Heart right ventricle (tissue), 16 donors: ENCODE measurements at regions not wholly inside any gene's neighbourhood (a gene's known extent, or its start where the extent isn't known, plus 50 kb on each side); places are given as distances from the start of the nearest gene placed in this dataset.

Experiments used
- ATAC-seq, 8 donors: fragments of 200-7000 bp; cut with Tn5 transposase; one replicate each; pipeline ENCODE4 v1.9.1; 2020; ENCODE audit warnings: mild to moderate bottlenecking in 8 of 8, moderate library complexity in 8 of 8, moderate number of reproducible peaks in 1 of 8
- DNase-seq, 2 donors: peaks; one replicate each; pipeline ENCODE4 v3.0.0-alpha.2; 2020
- H3K27ac ChIP-seq, 10 donors: fragments of 200-600 bp; sonication (generic) in 2 of 10; one replicate each; pipeline versions ENCODE4 v1.5.0 to v1.8.0; 2020 to 2022; ENCODE audit warnings: mild to moderate bottlenecking in 3 of 10
- H3K27me3 ChIP-seq, 7 donors: fragments of 200-600 bp; one replicate each; pipeline ENCODE4 v1.8.0; 2021 to 2022; ENCODE audit warnings: mild to moderate bottlenecking in 2 of 7
- H3K36me3 ChIP-seq, 9 donors: fragments of 200-600 bp; sonication (generic) in 1 of 9; one replicate each; pipeline versions ENCODE4 v1.5.0 to v1.8.0; 2020 to 2022; ENCODE audit warnings: mild to moderate bottlenecking in 2 of 9
- H3K4me1 ChIP-seq, 9 donors: fragments of 200-600 bp; sonication (generic) in 1 of 9; one replicate each; pipeline versions ENCODE4 v1.5.0 to v1.8.0; 2020 to 2022; ENCODE audit warnings: mild to moderate bottlenecking in 4 of 9
- H3K4me3 ChIP-seq, 10 donors: fragments of 200-600 bp; sonication (generic) in 2 of 10; one replicate each; pipeline versions ENCODE4 v1.5.0 to v1.8.0; 2020 to 2022; ENCODE audit warnings: mild to moderate bottlenecking in 7 of 10, moderate library complexity in 2 of 10
- H3K9me3 ChIP-seq, 11 donors: fragments of 200-600 bp in 10 of 11; sonication (generic) in 2 of 11; one replicate each; pipeline versions ENCODE4 v1.5.0 to v1.8.0; 2013 to 2022; ENCODE audit warnings: mild to moderate bottlenecking in 2 of 11, control low read depth in 1 of 11, moderate library complexity in 1 of 11
- CTCF ChIP-seq, 9 donors: fragments of 200-600 bp; sonication (generic) in 2 of 9; IDR thresholded peaks; one replicate each; pipeline versions ENCODE4 v1.5.0 to v1.8.0; 2021 to 2022; ENCODE audit warnings: antibody characterized with exemption in 9 of 9, mild to moderate bottlenecking in 5 of 9, moderate library complexity in 1 of 9
- WGBS, 2 donors: extraction: QIAGEN DNeasy Blood & Tissue Kit; methylation state at CpG; one replicate each; pipeline ENCODE4 v1.1.7; 2013; ENCODE audit warnings: inconsistent platforms in 1 of 2; 5-methylcytosine and 5-hydroxymethylcytosine counted together
- intact Hi-C, 10 donors: fragments of 100-400 bp; cut with DNase I; formaldehyde crosslinking; loops; one replicate each; pipeline versions ENCODE4 v1.11.1 to v1.14.2; 2022
- donor health status: Arrhythmogenic right ventricular cardiomyopathy.
- donor health status: ischemic (EF 13 %, LVEDD 7.1; RV severe dilation, severe dysfunction).
- donor health status: healthy with polysubstance abuse.
- donor health status: DM: no; HTN: yes; CAD: no.
- donor health status: DM: no; HTN: no; CAD: no.
- donor health status: ischemic (EF 25% LVEDD 6.9; RV normal size, moderate dysfunction).
- donor health status: ischemic (EF 25% LVEDD 5.7; RV mildly dilated, moderate dysfunction).
- donor health status: healthy.
- donor health status: DM: yes; HTN: yes; CAD: no.
- donor health status: Ischemic cardiomyopathy.
- donor health status: ischemic (EF 35%, LVEDD 5.7; RV mildly dilated, moderate dysfunction).
- donor health status: nonischemic (EF 11% LVEDD 7.7; RV severe dilation, severe dysfunction).
- donor health status: DM: yes; HTN: yes; CAD: no.
- donor health status: PGD.
- donor health status: ischemic (EF 29% LVEDD 5.4; RV normal size, mild dysfunction).
- donor health status: nonischemic (EF 23%, LVEDD 6.1; RV moderate dilation, normal function).

- no peak overlapping the region for H3K4me3 ChIP-seq
- ATAC-seq, result no peak
- no peaks in the 10 kb centered on the region for H3K9me3 ChIP-seq
- intact Hi-C loops, result no loop called here
- no peaks in the 10 kb centered on the region for H3K36me3 ChIP-seq
- no peaks in the 10 kb centered on the region for H3K4me1 ChIP-seq
- no peak for DNase-seq
- H3K27me3 ChIP-seq, result peaks cover 0 to 36% (median 14%) of the 10 kb centered on the region in 7 donors
- no peak overlapping the region for H3K27ac ChIP-seq
- WGBS, 2 donors, result 67 to 74% methylated on average over 5 of the region's 5 CpGs
- TF ChIP-seq CTCF (IDR thresholded peaks at IDR 0.05), result no peak
Observed at GRCh38 chr2:129800686-129801085, 178.8 kb upstream of the RAB6C start.

DNA sequence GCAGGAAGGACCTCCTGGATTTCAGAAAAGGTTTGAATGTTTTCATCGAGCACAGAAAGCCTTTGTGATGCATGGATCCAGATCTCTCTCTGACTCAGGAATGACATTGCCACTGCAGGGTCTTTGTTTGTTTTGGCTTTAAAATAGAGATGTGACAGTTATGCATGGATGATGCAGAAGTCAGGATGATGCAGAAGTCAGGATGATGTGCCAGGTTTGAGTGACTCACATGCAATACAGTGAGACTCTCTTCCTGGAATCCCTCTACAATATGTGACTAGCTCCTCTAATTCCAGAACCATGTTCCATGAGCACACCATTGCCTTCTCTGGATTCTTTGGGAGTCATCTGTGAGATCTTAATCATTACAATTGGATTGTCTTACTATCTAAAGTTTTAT, 177.9 kb upstream of the RAB6C start:
- TF ChIP-seq CTCF (IDR thresholded peaks at IDR 0.05), result no peak
- intact Hi-C loops, result no loop called here
- WGBS, 2 donors, result 71 to 72% methylated on average over 1 of the region's 1 CpG
- H3K27ac ChIP-seq, result no peak overlapping the region
- no peak for ATAC-seq
- no peak overlapping the region for H3K4me3 ChIP-seq
- no peaks in the 10 kb centered on the region for H3K9me3 ChIP-seq
- no peaks in the 10 kb centered on the region for H3K36me3 ChIP-seq
- no peak for DNase-seq
- H3K27me3 ChIP-seq, result peaks cover 0 to 44% (median 20%) of the 10 kb centered on the region in 7 donors
- H3K4me1 ChIP-seq, result no peaks in the 10 kb centered on the region

- H3K36me3 ChIP-seq, result no peaks in the 10 kb centered on the region
- H3K4me3 ChIP-seq, result no peak overlapping the region
- H3K4me1 ChIP-seq, result no peaks in the 10 kb centered on the region
- WGBS, 2 donors, result 58 to 62% methylated on average over 5 of the region's 5 CpGs
- intact Hi-C loops, result no loop called here
- H3K27ac ChIP-seq, result no peak overlapping the region
- no peak for ATAC-seq
- DNase-seq, result no peak
- H3K9me3 ChIP-seq, result no peaks in the 10 kb centered on the region
- TF ChIP-seq CTCF (IDR thresholded peaks at IDR 0.05), result no peak
- H3K27me3 ChIP-seq, result peaks cover 0 to 50% (median 26%) of the 10 kb centered on the region in 7 donors
Observed at GRCh38 chr2:129802290-129802689, 177.2 kb upstream of the RAB6C start.

DNA sequence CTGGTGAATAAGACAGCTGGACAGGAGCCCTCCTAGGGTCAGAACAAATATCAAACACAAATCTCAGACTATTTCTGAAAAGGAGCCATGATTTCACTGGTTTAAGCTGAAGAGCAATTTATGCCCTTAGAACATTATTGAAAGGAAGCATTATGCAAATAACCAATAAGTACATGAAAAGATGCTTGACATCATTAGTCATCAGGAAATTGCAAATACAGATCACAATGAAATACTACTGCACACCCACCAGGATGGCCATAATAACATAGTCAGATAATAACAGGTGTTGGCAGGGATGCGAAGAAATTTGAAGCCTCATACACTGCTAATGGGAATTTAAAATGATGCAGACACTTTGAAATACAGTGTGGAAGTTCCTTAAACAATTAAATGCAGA, 176.4 kb upstream of the RAB6C start:
- no peaks in the 10 kb centered on the region for H3K4me1 ChIP-seq

More for the DNA sequence above, 176.4 kb upstream of the RAB6C start:
- Histone ChIP-seq H3K27me3 (peaks cover 0 to 46% (median 26%) of the 10 kb centered on the region in 7 donors), H3K36me3 (no peaks in the 10 kb centered on the region), H3K9me3 (no peaks in the 10 kb centered on the region), H3K4me3 (no peak overlapping the region), H3K27ac (no peak overlapping the region)
- TF ChIP-seq CTCF (IDR thresholded peaks at IDR 0.05), result no peak
- no peak for ATAC-seq
- WGBS, 2 donors, result 86 to 95% methylated on average over 1 of the region's 1 CpG
- DNase-seq, result no peak
- intact Hi-C loops, result no loop called here
